Gastrocnemius medialis (tissue), 4 donors: ENCODE measurements at regions not wholly inside any gene's neighbourhood (a gene's known extent, or its start where the extent isn't known, plus 50 kb on each side); places are given as distances from the start of the nearest gene placed in this dataset.

Experiments
- CTCF ChIP-seq, 5 experiments: fragments of 450-650 bp in 3 of 5; fragments of 200-600 bp in 2 of 5; sonication (generic) in 2 of 5; IDR thresholded peaks in 4 of 5; conservative IDR thresholded peaks in 1 of 5; 1 replicate in 4 of 5; 2 replicates in 1 of 5; pipeline ENCODE4 v1.5.1; 2016 to 2019; ENCODE audit warnings: antibody characterized with exemption in 5 of 5, mild to moderate bottlenecking in 3 of 5, moderate library complexity in 3 of 5
- POLR2A ChIP-seq, 2 donors: fragments of 450-650 bp; IDR thresholded peaks; one replicate each; pipeline ENCODE4 v1.6.1; 2017; ENCODE audit warnings: antibody characterized with exemption in 2 of 2, mild to moderate bottlenecking in 2 of 2, moderate library complexity in 2 of 2

DNA sequence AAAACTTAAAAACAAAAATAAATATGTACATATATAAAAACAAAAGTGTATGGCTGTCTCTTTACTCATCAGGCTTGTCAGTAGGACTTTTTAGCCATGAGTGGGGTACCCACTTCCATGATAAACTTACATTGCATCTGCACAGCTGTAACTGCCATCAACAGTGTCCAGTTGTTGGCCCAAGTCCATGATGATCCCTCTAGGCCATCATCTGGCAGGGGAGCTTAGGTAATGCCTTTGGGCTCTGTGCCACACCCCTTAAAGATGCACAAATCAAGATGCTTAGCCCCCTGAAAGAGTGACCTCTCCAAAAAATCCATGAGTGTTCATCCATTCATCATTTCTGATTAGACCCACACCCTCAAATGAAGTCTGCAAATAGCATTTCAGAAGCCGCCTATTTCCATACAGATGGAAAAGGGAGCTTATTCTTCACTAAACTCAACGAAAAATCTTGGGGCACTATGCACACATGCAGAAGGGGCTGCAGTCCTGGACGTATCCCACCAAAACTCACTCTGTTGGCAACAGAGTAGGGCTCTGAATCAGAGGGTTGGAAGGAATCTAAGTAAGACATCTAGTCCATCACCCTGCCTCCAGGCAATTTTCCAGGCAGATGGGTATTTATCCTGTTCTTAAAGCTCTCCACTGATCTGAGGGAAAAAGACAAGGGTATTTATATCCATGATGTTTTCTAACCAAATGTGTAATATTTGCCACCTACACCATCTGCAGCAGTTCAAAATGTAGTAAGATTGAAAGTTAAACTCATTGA lies 691.0 kb downstream of the ZEB2 start:
- no peak for TF ChIP-seq CTCF (IDR thresholded peaks at IDR 0.05 in 4 of 5, conservative IDR thresholded peaks at IDR 0.05 in 1 of 5)
- TF ChIP-seq POLR2A (IDR thresholded peaks at IDR 0.05): no peak
